ENCODE measurements at regions not wholly inside any gene's neighbourhood (a gene's known extent, or its start where the extent isn't known, plus 50 kb on each side); places are given as distances from the start of the nearest gene placed in this dataset.

DNA sequence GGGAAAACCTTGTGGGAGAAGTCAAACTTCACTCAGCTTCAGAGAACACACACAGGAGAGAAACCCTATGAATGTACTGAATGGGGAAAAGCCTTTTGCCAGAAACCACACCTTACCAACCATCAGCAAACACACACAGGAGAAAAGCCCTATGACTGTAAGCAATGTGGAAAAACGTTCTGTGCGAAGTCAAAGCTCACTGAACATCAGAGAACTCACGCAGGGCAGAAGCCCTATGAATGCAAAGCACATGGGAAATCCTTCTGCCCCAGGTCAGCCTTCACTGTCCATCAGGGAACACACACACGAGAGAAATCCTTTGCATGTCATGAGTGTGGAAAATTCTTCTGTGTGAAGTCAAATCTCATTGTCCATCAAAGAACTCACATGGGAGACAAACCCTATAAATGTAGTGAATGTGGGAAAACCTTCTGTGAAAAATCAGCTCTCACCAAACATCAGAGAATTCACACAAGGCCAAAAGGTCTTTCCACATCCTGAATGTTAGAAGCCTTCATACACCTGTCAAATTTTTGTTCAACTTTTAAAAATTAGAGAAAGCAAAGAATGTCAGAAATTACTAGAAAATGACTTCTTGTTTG is 199.4 kb downstream of the SMIM20 start:
- TF ChIP-seq POLR2A (IDR thresholded peaks at IDR 0.05; ENCODE audit: low read length) (no peak), GATA1 (IDR thresholded peaks at IDR 0.05; ENCODE audit: low read depth, low read length) (no peak)

Data from erythroblast (primary cell).